GM18861 (cell line): ENCODE measurements at regions not wholly inside any gene's neighbourhood (a gene's known extent, or its start where the extent isn't known, plus 50 kb on each side); places are given as distances from the start of the nearest gene placed in this dataset.
"Not testable (repeated sequence)": the region's sequence is repeated elsewhere in the genome, so short reads cannot be mapped to it uniquely, and the experiment has no call there.

ENCODE experiments used
- ATAC-seq: cut with Tn5 transposase; IDR thresholded peaks from one replicate; pipeline ENCODE4 v1.9.1; 2021; ENCODE audit not compliant: unreplicated experiment

- no peak for ATAC-seq
These were observed 843.0 kb downstream of the METTL15 start for GRCh38 chr11:28951191-28951590.

GRCh38 chr11:28939381-28939780 is 831.2 kb downstream of the METTL15 start:
- ATAC-seq: no peak

DNA sequence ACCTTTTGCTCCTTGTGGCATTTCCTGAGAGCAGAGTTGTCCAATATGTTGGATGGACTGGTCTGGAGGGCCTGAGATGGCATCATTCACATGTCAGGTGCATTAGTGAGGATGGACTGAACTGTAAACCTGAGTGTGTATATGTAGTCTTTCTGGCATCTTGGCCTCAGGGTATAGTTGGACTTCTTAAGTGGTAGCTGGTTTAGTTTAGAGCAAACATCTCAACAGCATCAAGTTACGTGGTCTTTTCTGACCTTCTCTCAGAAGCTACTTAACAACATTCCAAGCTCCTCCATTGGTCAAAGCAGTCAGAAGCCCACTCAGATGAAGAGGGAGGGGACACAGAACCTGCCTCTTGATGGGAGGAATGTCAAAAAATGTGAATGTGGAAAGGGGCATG is 829.9 kb downstream of the METTL15 start:
- ATAC-seq: no peak

DNA sequence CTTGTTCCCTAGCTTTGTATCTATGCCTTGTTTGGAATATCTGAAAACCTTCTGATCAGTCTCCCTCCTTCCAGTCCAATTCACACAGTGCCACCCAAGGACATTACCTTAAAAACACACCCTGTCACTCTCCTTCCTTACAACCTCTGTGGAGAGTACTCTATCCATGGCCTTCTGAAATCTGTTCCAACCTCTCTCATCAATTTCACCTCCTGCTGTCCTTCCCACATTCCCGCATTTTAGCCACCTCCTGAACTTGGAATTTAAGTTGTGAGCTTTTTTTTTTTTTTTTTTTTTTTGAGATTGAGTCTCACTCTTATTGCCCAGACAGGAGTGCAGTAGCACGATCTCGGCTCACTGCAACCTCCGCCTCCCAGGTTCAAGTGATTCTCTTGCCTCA is 824.8 kb downstream of the METTL15 start:
- no peak for ATAC-seq

- ATAC-seq: no peak
These were observed 815.8 kb downstream of the METTL15 start for GRCh38 chr11:28924004-28924403.

- ATAC-seq: no peak
These were observed 814.3 kb downstream of the METTL15 start for GRCh38 chr11:28922386-28922981.

DNA sequence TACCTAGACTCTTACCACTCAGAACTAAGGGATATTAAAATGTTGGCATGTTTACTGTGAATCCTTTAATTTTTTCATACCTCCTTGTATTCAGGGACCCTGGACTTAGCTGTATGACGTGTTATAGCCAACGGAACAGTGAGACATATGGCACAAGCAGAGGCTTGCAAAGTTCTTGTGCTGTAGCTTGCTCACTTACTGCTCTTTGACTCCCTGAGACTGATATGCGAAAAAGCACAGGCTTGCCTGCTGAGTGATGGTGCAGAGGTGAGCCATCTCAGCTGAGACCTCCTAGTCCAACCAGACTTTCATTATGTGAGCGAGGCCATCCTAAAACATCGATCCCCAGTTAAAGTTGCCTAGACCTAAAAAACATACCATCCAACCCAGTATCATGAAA is 811.0 kb downstream of the METTL15 start:
- no peak for ATAC-seq

GRCh38 chr11:28913883-28914282 is 805.7 kb downstream of the METTL15 start:
- no peak for ATAC-seq

DNA sequence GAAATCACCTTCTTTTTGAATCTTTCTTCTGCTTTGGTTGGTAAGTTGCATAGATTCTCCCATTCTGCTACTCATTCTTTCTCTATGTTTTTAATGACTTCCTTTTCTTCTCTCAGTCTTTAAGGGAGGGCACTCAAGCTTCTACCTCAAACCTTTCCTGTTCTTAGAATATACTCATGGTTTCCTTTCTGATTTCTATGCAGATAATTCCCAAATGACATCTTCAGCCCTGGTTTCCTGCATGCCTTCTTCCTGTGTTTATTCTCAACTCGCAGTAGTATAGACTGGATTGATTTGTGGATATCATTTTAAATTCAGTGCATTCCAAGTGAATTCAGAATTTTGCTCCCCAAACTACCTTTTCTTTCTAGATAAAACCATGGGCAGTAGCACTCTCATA is 803.6 kb downstream of the METTL15 start:
- ATAC-seq: no peak

DNA sequence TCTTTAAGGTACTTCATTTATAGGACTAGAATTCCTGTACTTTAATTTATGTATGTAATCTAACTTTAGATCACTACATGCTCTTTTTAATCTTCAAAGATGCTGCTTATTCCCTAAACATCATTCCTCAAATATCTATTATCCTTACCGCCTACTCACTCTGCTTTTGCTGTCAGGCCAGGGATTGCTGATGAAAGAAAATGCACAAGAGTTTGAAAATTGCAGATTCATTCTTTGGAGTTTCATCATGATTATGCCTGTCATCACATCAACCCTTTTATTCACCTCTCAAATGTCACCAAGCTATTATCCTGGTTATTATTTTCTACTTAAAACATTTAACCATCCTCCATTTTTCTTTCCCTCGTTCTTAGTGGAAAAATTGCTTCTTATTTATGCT is 802.7 kb downstream of the METTL15 start:
- ATAC-seq: no peak

DNA sequence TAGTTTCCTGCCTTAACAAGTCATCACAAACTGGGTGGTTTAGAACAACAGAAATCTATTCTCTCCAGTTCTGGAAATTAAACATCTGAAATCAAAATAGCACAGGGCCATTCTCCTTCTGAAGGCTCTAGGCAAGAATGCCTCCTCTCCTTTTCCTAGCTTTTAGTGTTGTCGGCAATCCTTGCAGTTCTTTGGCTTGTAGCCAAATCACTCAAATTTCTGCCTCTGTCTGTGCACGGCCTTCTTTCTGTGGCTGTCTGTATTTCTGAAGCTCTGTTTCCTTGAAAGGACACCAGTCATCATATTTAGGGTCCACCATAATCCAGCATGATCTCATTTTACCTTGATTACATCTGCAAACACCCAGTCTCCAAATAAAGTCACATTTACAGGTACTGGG is 795.5 kb downstream of the METTL15 start:
- no peak for ATAC-seq

GRCh38 chr11:28900427-28900826 is 792.2 kb downstream of the METTL15 start:
- ATAC-seq: no peak

DNA sequence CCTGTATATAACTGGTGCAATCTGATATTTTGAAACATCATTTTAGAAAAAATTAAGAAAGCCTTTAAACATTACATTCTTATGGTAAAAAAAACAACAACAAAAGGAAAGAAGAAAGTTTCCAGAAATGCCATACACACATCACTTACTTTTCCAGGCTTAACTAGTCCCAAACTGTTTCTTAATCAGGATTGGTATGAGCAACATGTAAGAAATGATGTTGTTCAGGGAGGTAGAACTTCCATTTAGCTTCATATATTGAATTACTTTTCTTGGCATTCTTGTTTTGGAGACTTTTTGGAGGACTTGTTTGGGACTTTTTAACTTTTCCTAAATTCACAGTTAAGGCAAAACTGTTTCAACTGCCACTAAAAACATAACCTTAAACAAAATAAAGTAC is 791.5 kb downstream of the METTL15 start:
- ATAC-seq: no peak

DNA sequence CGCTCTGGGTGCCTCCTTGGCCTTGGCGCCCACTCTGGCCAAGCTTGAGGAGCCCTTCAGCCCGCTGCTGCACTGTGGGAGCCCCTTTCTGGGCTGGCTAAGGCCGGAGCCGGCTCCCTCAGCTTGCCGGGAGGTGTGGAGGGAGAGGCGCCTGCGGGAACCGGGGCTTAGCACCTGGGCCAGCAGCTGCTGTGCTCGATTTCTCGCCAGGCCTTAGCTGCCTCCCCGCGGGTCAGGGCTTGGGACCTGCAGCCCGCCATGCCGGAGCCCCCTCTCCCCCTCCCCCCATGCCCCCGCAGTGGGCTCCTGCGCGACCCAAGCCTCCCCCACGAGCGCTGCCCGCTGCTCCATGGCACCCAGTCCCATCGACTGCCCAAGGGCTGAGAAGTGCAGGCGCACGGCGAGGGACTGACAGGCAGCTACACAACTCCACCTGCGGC is 782.4 kb downstream of the METTL15 start:
- ATAC-seq: not testable (repeated sequence)

DNA sequence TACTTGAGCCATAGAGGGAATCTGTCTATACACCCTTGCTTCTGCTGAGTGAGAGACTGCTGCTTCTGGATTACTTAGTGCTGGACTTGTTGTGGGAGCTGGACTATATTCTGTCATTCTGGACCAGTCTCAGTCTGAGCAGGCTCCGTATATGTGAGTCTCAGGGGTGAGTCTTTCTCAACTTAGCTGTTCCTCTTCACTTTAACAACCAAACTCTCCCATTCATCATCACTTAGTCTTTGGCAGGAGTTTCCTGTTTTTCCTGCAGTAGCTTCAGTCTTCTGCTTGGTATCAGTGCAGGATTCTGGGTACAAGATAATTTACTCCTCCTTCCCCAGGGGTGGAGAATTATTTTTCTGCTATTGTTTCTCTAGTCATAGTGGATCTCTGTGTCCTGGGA is 779.5 kb downstream of the METTL15 start:
- ATAC-seq: no peak

GRCh38 chr11:28879869-28880268 is 771.7 kb downstream of the METTL15 start:
- no peak for ATAC-seq

- no peak for ATAC-seq
These were observed 769.8 kb downstream of the METTL15 start for GRCh38 chr11:28878025-28878424.

GRCh38 chr11:28877340-28877739 is 769.2 kb downstream of the METTL15 start:
- no peak for ATAC-seq

DNA sequence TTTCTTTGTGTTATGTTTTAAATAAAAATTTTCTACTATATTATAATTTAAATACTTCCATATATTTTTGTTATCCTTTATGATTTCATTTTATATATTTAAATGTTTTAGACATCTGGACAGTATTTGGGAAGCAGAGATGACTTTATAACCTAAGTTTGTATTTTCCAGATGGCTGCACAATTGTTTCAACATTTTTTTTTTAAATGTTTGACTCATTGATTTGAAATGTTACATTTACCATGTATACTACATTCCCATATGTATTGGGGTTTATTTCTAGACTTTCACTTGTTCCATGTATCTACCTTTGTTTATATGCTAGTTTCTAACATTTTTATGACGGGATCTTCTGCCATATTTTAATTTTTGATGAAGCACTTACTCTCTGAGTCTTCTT is 766.5 kb downstream of the METTL15 start:
- ATAC-seq: no peak

DNA sequence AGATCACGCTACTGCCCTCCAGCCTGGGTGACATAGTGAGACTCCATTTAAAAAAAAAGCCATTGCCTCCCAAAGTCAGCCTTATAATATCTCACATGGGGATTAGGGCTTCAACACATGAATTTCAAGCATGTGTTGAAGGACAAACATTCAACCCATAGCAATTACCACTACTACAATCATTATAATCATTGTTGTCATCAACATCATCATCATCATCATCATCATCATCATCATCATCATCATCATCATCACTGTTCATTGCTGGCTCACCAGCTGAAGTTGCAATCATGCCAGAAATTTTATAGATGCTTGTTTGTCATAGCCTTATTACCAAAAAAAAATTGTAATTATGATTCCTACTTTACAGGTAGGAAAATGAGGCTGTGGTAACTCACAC is 762.9 kb downstream of the METTL15 start:
- ATAC-seq: no peak

GRCh38 chr11:28863422-28863821 is 755.2 kb downstream of the METTL15 start:
- ATAC-seq: no peak

GRCh38 chr11:28860893-28861292 is 752.7 kb downstream of the METTL15 start:
- no peak for ATAC-seq

DNA sequence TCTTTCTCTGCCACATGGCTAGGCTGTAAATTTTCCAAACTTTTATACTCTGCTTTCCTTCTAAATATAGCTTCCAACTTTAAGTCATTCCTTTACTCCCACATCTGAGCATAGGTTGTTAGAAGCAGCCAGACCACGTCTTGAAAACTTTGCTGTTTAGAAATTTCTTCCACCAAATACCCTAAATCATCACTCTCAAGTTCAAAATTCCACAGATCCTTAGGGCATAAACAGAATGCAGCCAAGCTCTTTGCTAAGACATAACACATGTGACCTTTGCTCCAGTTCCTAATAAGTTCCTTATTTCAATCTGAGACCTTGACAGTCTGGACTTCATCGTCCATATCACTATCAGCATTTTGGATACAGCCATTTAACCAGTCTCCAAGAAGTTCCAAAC is 749.9 kb downstream of the METTL15 start:
- no peak for ATAC-seq

GRCh38 chr11:28849053-28849452 is 740.9 kb downstream of the METTL15 start:
- ATAC-seq: no peak
